ENCODE measurements at regions not wholly inside any gene's neighbourhood (a gene's known extent, or its start where the extent isn't known, plus 50 kb on each side); places are given as distances from the start of the nearest gene placed in this dataset.

GRCh38 chr12:93158065-93158843 lies 219.5 kb upstream of the NUDT4 start:
- Histone ChIP-seq H2AFZ (ENCODE audit: low read length) (no peak overlapping the region), H4K20me1 (ENCODE audit: insufficient read depth, low read length, poor library complexity, severe bottlenecking) (no peaks in the 10 kb centered on the region), H3K9me3 (ENCODE audit: insufficient read depth, low read depth, low read length) (no peaks in the 10 kb centered on the region), H3K79me2 (ENCODE audit: insufficient read depth, low read length) (no peaks in the 10 kb centered on the region), H3K9me2 (replicated peaks; ENCODE audit: low read depth, low read length) (no peaks in the 10 kb centered on the region), H3K27me3 (ENCODE audit: insufficient read depth, low read length, poor library complexity, severe bottlenecking) (no peaks in the 10 kb centered on the region), H3K4me2 (ENCODE audit: low read depth, low read length, poor library complexity, severe bottlenecking) (no peak overlapping the region), H3F3A (ENCODE audit: low read depth) (no peaks in the 10 kb centered on the region), H3K4me1 (ENCODE audit: insufficient read depth, low read length, poor library complexity, severe bottlenecking) (no peaks in the 10 kb centered on the region), H3K36me3 (ENCODE audit: insufficient read depth, low read length) (no peaks in the 10 kb centered on the region), H3K4me3 (ENCODE audit: low read length, poor library complexity, severe bottlenecking) (no peak overlapping the region), H3K9ac (ENCODE audit: low read depth, low read length, poor library complexity, severe bottlenecking) (no peak overlapping the region)
- no peak for TF ChIP-seq CTCF (conservative IDR thresholded peaks at IDR 0.05; ENCODE audit: low read length)
- no peak for TF ChIP-seq EZH2phosphoT487 (IDR thresholded peaks at IDR 0.05; ENCODE audit: borderline replicate concordance)

- Histone ChIP-seq H3K4me2 (ENCODE audit: low read depth, low read length, poor library complexity, severe bottlenecking) (no peak overlapping the region), H3K9me2 (replicated peaks; ENCODE audit: low read depth, low read length) (no peaks in the 10 kb centered on the region), H3K27me3 (ENCODE audit: insufficient read depth, low read length, poor library complexity, severe bottlenecking) (no peaks in the 10 kb centered on the region), H4K20me1 (ENCODE audit: insufficient read depth, low read length, poor library complexity, severe bottlenecking) (no peaks in the 10 kb centered on the region), H3F3A (ENCODE audit: low read depth) (no peaks in the 10 kb centered on the region), H3K4me1 (ENCODE audit: insufficient read depth, low read length, poor library complexity, severe bottlenecking) (no peaks in the 10 kb centered on the region), H3K9me3 (ENCODE audit: insufficient read depth, low read depth, low read length) (no peaks in the 10 kb centered on the region), H3K9ac (ENCODE audit: low read depth, low read length, poor library complexity, severe bottlenecking) (no peak overlapping the region), H3K79me2 (ENCODE audit: insufficient read depth, low read length) (no peaks in the 10 kb centered on the region), H3K4me3 (ENCODE audit: low read length, poor library complexity, severe bottlenecking) (no peak overlapping the region), H2AFZ (ENCODE audit: low read length) (no peak overlapping the region), H3K36me3 (ENCODE audit: insufficient read depth, low read length) (no peaks in the 10 kb centered on the region)
- TF ChIP-seq CTCF (conservative IDR thresholded peaks at IDR 0.05; ENCODE audit: low read length), result no peak
- no peak for TF ChIP-seq EZH2phosphoT487 (IDR thresholded peaks at IDR 0.05; ENCODE audit: borderline replicate concordance)
Observed at GRCh38 chr12:93163260-93164036, 214.3 kb upstream of the NUDT4 start.

- no peak overlapping the region for H3K4me3 ChIP-seq (ENCODE audit: low read length, poor library complexity, severe bottlenecking)
- H3K27me3 ChIP-seq (ENCODE audit: insufficient read depth, low read length, poor library complexity, severe bottlenecking), result no peaks in the 10 kb centered on the region
- no peaks in the 10 kb centered on the region for H3K4me1 ChIP-seq (ENCODE audit: insufficient read depth, low read length, poor library complexity, severe bottlenecking)
- no peaks in the 10 kb centered on the region for H3K79me2 ChIP-seq (ENCODE audit: insufficient read depth, low read length)
- H2AFZ ChIP-seq (ENCODE audit: low read length), result no peak overlapping the region
- H3K4me2 ChIP-seq (ENCODE audit: low read depth, low read length, poor library complexity, severe bottlenecking), result no peak overlapping the region
- H3K9me2 ChIP-seq (replicated peaks; ENCODE audit: low read depth, low read length), result no peaks in the 10 kb centered on the region
- no peaks in the 10 kb centered on the region for H3K36me3 ChIP-seq (ENCODE audit: insufficient read depth, low read length)
- no peaks in the 10 kb centered on the region for H3K9me3 ChIP-seq (ENCODE audit: insufficient read depth, low read depth, low read length)
- H3F3A ChIP-seq (ENCODE audit: low read depth), result no peaks in the 10 kb centered on the region
- H3K9ac ChIP-seq (ENCODE audit: low read depth, low read length, poor library complexity, severe bottlenecking), result no peak overlapping the region
- TF ChIP-seq CTCF (conservative IDR thresholded peaks at IDR 0.05; ENCODE audit: low read length) (no peak), EZH2phosphoT487 (IDR thresholded peaks at IDR 0.05; ENCODE audit: borderline replicate concordance) (no peak)
- H4K20me1 ChIP-seq (ENCODE audit: insufficient read depth, low read length, poor library complexity, severe bottlenecking), result no peaks in the 10 kb centered on the region
Observed at GRCh38 chr12:93164103-93164880, 213.4 kb upstream of the NUDT4 start.
